ENCODE measurements at regions not wholly inside any gene's neighbourhood (a gene's known extent, or its start where the extent isn't known, plus 50 kb on each side); places are given as distances from the start of the nearest gene placed in this dataset.

DNA sequence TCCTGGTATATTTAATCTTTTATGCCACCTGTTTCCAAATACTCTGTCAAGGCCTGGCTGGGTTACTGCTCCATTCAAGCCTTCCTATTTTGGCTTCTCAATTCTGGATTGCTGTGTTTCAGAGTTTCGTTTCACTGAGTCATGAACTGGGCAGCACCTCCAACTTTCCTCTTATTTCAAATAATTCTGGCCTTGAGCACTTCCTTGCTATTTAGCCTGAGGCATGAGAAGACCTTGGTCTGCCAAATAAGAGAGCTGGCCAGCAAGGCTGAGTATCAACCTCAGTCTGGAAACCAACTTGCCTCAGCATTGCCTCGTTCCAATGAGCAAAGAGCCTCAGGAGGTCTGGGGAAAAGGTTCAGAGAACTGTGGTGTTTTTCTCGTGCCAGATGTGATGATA is 66.6 kb downstream of the TNFAIP3 start:
- POLR2A ChIA-PET: interaction anchor here (0.7 to 2.1 kb wide), 8 partner anchors 9 to 237 kb away, joined by 3 to 6 read pairs (median 3); no protein-coding TSS in a partner anchor
- Histone ChIP-seq H3K79me2 (ENCODE audit: insufficient read depth, low read depth, low read length) (no peaks in the 10 kb centered on the region), H2AFZ (ENCODE audit: low read length) (0 out of 2 replicates have a peak overlapping the region, but pooled peaks have one; percentile 0), H3K4me1 (ENCODE audit: insufficient read depth, low read length, poor library complexity, severe bottlenecking) (peaks cover under 1% of the 10 kb centered on the region), H3K4me3 (ENCODE audit: low read depth, low read length, poor library complexity, severe bottlenecking) (no peak overlapping the region), H3K27ac (ENCODE audit: low read depth, low read length, poor library complexity, severe bottlenecking) (no peak overlapping the region), H3K36me3 (ENCODE audit: insufficient read depth, low read length) (no peaks in the 10 kb centered on the region), H3K9me3 (ENCODE audit: low read length) (peaks cover 18% of the 10 kb centered on the region; the same call in 1 of the 2 replicates), H4K20me1 (ENCODE audit: insufficient read depth, low read length) (no peaks in the 10 kb centered on the region), H3K4me2 (ENCODE audit: low read length) (no peak overlapping the region), H3K9me2 (ENCODE audit: insufficient read depth, low read length) (no peaks in the 10 kb centered on the region)
- no TSS peak for BruUV-seq (replicated peaks)
- no peak for DNase-seq (ENCODE audit: low spot score)
- TF ChIP-seq EZH2phosphoT487 (IDR thresholded peaks at IDR 0.05; ENCODE audit: borderline replicate concordance, low read depth, low read length): no peak
- TF ChIP-seq, protein P1, sequence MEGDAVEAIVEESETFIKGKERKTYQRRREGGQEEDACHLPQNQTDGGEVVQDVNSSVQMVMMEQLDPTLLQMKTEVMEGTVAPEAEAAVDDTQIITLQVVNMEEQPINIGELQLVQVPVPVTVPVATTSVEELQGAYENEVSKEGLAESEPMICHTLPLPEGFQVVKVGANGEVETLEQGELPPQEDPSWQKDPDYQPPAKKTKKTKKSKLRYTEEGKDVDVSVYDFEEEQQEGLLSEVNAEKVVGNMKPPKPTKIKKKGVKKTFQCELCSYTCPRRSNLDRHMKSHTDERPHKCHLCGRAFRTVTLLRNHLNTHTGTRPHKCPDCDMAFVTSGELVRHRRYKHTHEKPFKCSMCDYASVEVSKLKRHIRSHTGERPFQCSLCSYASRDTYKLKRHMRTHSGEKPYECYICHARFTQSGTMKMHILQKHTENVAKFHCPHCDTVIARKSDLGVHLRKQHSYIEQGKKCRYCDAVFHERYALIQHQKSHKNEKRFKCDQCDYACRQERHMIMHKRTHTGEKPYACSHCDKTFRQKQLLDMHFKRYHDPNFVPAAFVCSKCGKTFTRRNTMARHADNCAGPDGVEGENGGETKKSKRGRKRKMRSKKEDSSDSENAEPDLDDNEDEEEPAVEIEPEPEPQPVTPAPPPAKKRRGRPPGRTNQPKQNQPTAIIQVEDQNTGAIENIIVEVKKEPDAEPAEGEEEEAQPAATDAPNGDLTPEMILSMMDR (conservative IDR thresholded peaks at IDR 0.05; ENCODE audit: low read length): no peak
- CTCF ChIA-PET (ENCODE audit: unreplicated experiment): no interaction called here
- intact Hi-C loops (cut with micrococcal nuclease; ENCODE audit: unreplicated experiment): no loop called here

DNA sequence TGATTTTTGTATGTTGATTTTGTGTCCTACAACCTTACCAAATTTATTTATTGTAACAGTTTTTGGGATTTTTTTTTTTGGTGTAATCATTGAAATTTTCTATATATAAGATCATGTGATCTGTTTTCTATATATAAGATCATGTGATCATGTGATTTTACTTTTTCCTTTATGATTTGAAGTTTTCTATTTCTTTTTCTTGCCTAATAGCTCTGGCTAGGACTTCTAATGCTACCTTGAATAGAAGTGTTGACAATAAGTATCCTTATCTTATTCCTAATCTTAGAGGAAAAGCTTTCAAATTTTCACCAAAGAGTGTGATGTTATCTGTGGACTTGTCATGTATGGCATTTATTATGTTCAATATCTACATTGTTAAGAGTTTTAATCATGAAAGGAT is 69.7 kb downstream of the TNFAIP3 start:
- TF ChIP-seq, protein P1 (conservative IDR thresholded peaks at IDR 0.05; ENCODE audit: low read length): no peak
- TF ChIP-seq EZH2phosphoT487 (IDR thresholded peaks at IDR 0.05; ENCODE audit: borderline replicate concordance, low read depth, low read length): no peak
- no TSS peak for BruUV-seq (replicated peaks)
- no peaks in the 10 kb centered on the region for H3K9me2 ChIP-seq (ENCODE audit: insufficient read depth, low read length)
- intact Hi-C loops (cut with micrococcal nuclease; ENCODE audit: unreplicated experiment): no loop called here
- peaks cover 18% of the 10 kb centered on the region; the same call in 1 of the 2 replicates for H3K9me3 ChIP-seq (ENCODE audit: low read length)
- H4K20me1 ChIP-seq (ENCODE audit: insufficient read depth, low read length): no peaks in the 10 kb centered on the region
- DNase-seq (ENCODE audit: low spot score): no peak
- H3K27ac ChIP-seq (ENCODE audit: low read depth, low read length, poor library complexity, severe bottlenecking): no peak overlapping the region
- no peaks in the 10 kb centered on the region for H3K36me3 ChIP-seq (ENCODE audit: insufficient read depth, low read length)
- H3K4me2 ChIP-seq (ENCODE audit: low read length): no peak overlapping the region
- H3K4me3 ChIP-seq (ENCODE audit: low read depth, low read length, poor library complexity, severe bottlenecking): no peak overlapping the region
- peaks cover 7% of the 10 kb centered on the region for H3K4me1 ChIP-seq (ENCODE audit: insufficient read depth, low read length, poor library complexity, severe bottlenecking)
- CTCF ChIA-PET (ENCODE audit: unreplicated experiment): no interaction called here
- POLR2A ChIA-PET: no interaction called here
- H2AFZ ChIP-seq (ENCODE audit: low read length): no peak overlapping the region
- H3K79me2 ChIP-seq (ENCODE audit: insufficient read depth, low read depth, low read length): no peaks in the 10 kb centered on the region

DNA sequence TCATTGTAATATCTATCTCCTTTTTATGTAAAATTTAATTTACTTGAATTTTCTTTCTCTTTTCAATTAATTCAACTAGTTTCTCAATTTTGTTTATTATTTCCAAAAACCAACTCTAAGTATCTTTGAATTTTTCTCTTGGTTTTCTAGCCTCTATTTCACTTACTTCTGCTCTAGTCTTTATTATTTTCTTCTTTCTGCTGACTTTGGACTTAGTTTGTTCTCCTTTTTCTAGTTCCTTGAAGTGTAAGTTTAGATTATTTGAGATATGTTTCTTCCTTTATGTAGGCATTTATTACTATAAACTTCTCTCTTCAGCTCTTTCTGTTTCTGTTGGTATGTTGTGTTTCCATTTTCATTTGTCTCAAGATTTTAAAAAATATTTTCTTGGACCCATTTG is 70.8 kb downstream of the TNFAIP3 start:
- ChIA-PET POLR2A (no interaction called here), CTCF (ENCODE audit: unreplicated experiment) (no interaction called here)
- Histone ChIP-seq H4K20me1 (ENCODE audit: insufficient read depth, low read length) (no peaks in the 10 kb centered on the region), H3K79me2 (ENCODE audit: insufficient read depth, low read depth, low read length) (no peaks in the 10 kb centered on the region), H3K4me3 (ENCODE audit: low read depth, low read length, poor library complexity, severe bottlenecking) (no peak overlapping the region), H2AFZ (ENCODE audit: low read length) (no peak overlapping the region), H3K9me3 (ENCODE audit: low read length) (peaks cover 18% of the 10 kb centered on the region; the same call in 1 of the 2 replicates), H3K27ac (ENCODE audit: low read depth, low read length, poor library complexity, severe bottlenecking) (no peak overlapping the region), H3K36me3 (ENCODE audit: insufficient read depth, low read length) (no peaks in the 10 kb centered on the region), H3K9me2 (ENCODE audit: insufficient read depth, low read length) (no peaks in the 10 kb centered on the region), H3K4me1 (ENCODE audit: insufficient read depth, low read length, poor library complexity, severe bottlenecking) (peaks cover 7% of the 10 kb centered on the region), H3K4me2 (ENCODE audit: low read length) (no peak overlapping the region)
- TF ChIP-seq, protein P1 (conservative IDR thresholded peaks at IDR 0.05; ENCODE audit: low read length): no peak
- no peak for TF ChIP-seq EZH2phosphoT487 (IDR thresholded peaks at IDR 0.05; ENCODE audit: borderline replicate concordance, low read depth, low read length)
- no TSS peak for BruUV-seq (replicated peaks)
- intact Hi-C loops (cut with micrococcal nuclease; ENCODE audit: unreplicated experiment): no loop called here
- DNase-seq (ENCODE audit: low spot score): no peak

Measured in OCI-LY7 (cell line).